Epithelial cell of esophagus (primary cell): ENCODE measurements at regions not wholly inside any gene's neighbourhood (a gene's known extent, or its start where the extent isn't known, plus 50 kb on each side); places are given as distances from the start of the nearest gene placed in this dataset.

Experiments used
- DNase-seq: peaks from one replicate; pipeline ENCODE4 v3.0.0; 2010; ENCODE audit warnings: low read depth
- H3K4me3 ChIP-seq: 2 replicates; pipeline ENCODE4 v1.5.1; 2011; ENCODE audit warnings: mild to moderate bottlenecking, low read length, control low read depth
- TF ChIP-seq, protein P1 (sequence below): IDR thresholded peaks from 2 replicates; pipeline ENCODE4 v1.5.1; 2011; ENCODE audit warnings: low read depth, mild to moderate bottlenecking, low read length, control low read depth, inconsistent platforms; ENCODE audit not compliant: insufficient read depth; ENCODE audit errors: missing control alignments

DNA sequence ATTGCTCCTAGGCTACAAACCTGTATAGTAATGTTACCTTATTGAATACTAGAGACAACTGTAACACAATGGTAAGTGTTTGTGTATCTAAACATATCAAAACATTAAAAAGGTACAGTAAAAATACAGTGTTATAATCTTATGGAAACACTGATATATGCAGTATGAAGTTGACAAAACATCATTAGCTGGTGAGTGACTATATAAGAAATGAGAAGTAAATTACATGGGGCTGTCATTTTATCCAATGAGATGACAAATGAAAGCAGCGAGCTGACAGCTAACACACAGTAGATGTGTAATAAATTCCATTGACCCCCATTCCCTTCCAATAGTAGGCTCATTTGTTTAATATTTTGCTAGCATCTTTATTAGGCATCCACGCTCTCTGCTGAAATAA is 198.1 kb upstream of the GHITM start:
- TF ChIP-seq, protein P1, sequence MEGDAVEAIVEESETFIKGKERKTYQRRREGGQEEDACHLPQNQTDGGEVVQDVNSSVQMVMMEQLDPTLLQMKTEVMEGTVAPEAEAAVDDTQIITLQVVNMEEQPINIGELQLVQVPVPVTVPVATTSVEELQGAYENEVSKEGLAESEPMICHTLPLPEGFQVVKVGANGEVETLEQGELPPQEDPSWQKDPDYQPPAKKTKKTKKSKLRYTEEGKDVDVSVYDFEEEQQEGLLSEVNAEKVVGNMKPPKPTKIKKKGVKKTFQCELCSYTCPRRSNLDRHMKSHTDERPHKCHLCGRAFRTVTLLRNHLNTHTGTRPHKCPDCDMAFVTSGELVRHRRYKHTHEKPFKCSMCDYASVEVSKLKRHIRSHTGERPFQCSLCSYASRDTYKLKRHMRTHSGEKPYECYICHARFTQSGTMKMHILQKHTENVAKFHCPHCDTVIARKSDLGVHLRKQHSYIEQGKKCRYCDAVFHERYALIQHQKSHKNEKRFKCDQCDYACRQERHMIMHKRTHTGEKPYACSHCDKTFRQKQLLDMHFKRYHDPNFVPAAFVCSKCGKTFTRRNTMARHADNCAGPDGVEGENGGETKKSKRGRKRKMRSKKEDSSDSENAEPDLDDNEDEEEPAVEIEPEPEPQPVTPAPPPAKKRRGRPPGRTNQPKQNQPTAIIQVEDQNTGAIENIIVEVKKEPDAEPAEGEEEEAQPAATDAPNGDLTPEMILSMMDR: no peak
- no peak overlapping the region for H3K4me3 ChIP-seq
- DNase-seq: no peak

DNA sequence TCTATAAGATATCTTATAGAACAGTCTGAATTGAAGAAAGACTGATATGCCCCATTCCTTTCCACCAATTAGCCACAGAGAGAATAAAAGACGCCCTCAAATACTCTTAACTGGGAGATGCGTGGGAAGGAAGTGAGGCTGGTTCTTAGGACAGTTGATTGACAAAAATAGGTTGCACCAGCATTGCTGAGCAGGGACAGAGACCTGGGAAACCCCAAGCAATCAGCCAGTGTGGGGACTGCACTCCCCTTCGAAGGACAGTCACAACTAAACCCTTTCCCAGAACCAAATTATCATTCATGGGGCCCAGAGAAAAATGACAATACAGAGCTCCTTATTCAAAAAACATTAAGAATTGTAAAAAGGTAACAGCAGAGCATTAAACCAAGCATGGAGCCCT is 196.9 kb upstream of the GHITM start:
- H3K4me3 ChIP-seq: no peak overlapping the region
- no peak for DNase-seq
- TF ChIP-seq, protein P1: no peak

DNA sequence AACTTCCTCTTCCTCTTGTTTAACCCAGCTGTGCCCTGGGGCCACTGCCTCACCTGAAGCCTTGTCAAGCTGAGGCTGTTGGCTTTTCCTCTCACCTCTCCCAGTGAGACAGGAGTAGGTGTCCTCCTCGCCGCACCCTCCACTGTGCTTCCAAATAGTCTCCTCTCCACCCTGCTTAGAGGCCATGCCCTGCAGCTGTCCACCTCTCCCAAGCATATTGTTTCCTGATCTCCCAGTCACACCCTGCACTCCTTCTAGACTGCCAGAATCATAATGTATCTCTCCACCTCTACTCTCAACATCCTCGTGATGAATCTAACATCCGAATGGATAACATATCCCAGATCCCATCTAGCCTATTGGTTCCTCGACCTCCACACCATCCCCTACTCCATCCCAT is 196.3 kb upstream of the GHITM start:
- no peak overlapping the region for H3K4me3 ChIP-seq
- DNase-seq: no peak
- TF ChIP-seq, protein P1: no peak

DNA sequence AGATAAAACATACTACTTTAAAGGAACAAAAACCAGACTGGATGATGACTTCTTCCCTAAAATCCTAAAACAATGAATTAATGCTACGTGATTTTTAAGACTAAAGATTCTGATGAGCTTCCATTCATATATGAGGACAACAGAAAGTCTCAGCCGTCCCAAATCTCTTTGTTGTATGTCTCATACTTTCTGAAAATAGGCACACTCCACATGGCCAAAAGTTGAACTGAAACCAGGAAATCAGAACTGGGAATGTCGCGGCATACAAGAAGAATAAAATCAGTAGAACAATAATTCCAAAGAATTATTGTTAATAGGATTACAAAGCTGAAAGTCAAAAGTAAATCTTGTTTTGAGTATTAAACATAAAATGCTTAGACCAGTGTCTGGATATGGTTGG is 195.4 kb upstream of the GHITM start:
- H3K4me3 ChIP-seq: no peak overlapping the region
- TF ChIP-seq, protein P1: no peak
- no peak for DNase-seq

DNA sequence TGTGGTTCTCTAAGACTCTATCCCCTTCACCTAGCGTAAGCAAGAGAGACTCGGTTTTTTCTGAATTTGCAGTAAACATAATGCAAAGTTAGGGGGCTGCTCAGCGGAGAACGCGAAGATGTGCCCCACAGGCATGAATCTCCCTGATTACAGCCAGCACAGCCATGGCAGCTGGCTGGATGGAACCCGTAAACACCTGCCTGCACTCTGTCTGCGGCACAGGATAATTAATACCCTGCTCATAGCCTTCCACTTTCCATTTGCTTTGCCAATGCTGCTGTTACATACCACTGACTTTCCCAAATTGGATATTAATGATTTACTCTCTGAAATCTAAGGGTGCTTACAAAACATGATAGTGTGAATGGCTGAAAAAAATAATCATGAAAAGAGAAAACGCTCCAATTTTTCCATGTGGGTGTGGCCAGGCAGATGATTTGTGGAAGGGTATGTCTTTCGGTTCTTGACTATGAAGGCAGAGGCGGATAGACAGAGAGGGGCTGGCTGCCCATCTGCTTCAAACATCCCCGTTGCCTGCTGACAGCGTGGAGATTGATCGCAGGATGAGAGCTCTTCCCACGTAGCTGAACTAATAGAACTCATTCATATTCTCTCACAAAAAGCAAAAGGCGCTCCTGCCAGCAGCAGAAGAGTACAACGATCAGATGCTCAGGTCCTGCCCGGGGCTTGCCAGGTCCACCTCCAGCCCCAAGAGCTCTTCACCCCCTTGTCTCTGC is 193.2 kb upstream of the GHITM start:
- H3K4me3 ChIP-seq: no peak overlapping the region
- no peak for DNase-seq
- TF ChIP-seq, protein P1: no peak

DNA sequence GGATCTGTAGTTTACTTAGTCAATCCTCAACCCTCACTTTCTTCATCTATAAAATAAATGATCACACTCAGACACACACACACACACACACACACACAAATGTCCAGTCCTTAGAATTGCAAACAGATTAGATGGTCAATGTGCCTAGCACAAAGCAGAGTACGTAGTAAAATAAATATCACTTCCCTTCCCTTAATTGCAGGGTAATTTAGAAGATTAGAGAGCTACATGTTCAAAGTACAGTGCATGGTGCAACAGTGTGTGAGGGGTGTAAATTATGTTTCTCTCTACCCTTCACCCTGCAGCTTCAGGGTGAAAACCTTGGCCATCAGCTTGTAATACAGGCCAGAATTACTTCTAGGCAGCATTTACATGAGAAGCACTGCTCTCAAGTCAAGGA is 187.0 kb upstream of the GHITM start:
- DNase-seq: no peak
- H3K4me3 ChIP-seq: no peak overlapping the region
- TF ChIP-seq, protein P1: no peak

DNA sequence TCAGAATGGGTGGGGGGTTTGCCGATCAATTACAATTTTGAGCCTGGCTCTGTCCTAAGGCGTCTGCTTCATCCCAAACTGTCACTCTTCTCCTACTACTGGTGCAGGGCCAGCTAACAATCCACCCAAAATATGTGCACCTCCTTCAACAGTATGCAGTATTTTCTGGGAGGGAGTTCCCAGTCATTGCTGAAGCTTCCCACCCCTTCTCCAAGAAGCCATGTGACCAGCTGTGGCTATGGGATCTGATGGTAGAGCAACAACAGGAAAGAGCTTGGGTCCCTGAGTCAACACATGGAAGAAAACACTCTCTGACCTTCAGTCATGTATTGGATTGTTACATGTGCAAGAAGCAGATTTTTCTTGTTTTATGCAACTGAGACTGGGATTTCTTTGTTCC is 185.7 kb upstream of the GHITM start:
- H3K4me3 ChIP-seq: no peak overlapping the region
- no peak for DNase-seq
- TF ChIP-seq, protein P1: no peak
